ENCODE measurements at regions not wholly inside any gene's neighbourhood (a gene's known extent, or its start where the extent isn't known, plus 50 kb on each side); places are given as distances from the start of the nearest gene placed in this dataset.

GRCh38 chr1:56356376-56356990, 222.9 kb downstream of the PLPP3 start:
- no peak for DNase-seq (ENCODE audit: low read depth in 2 of 2)

DNA sequence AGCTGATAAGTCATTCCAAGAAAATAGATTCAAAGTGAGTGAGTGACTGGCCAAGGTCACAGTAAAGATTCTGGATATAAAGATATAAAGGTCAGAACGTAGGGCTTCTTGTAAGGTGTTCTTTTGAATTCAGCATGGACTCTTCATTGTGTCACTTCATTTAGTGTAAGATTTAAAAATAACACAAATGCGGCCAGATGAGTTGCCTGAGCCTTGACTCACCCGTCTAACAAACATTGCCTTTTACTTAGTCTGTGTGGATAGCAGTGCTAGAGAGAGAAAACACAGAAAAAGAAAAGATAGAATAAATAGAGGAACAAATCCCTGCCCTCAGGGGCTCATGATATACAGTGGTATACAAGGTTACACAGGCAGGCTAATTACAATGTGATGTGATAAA, 223.4 kb downstream of the PLPP3 start:
- no peak for DNase-seq (ENCODE audit: low read depth in 2 of 2)

DNA sequence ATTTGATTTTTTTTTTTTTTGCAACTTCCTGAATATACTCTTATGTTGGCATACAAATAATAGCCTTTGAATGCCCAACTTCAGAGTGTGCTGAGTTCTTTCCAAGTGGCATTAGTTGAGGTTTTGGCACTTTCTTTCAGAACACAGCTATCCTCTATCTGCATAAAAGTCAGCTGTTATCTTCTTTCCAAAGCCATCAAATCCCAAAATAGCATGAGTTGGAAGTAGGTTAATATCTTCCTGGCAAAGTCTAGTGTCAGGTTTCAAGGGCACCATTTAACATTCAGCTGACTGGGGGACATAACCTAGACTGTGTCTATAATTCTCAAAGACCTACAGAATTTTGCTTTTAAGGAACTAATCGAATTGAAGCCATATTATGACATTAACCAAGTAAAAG, 223.9 kb downstream of the PLPP3 start:
- DNase-seq (ENCODE audit: low read depth in 2 of 2) = no peak

- DNase-seq (ENCODE audit: low read depth in 2 of 2) = no peak
These were observed 233.5 kb downstream of the PLPP3 start for GRCh38 chr1:56345831-56346230.

GRCh38 chr1:56340977-56341376, 238.4 kb downstream of the PLPP3 start:
- no peak for DNase-seq (ENCODE audit: low read depth in 2 of 2)

DNA sequence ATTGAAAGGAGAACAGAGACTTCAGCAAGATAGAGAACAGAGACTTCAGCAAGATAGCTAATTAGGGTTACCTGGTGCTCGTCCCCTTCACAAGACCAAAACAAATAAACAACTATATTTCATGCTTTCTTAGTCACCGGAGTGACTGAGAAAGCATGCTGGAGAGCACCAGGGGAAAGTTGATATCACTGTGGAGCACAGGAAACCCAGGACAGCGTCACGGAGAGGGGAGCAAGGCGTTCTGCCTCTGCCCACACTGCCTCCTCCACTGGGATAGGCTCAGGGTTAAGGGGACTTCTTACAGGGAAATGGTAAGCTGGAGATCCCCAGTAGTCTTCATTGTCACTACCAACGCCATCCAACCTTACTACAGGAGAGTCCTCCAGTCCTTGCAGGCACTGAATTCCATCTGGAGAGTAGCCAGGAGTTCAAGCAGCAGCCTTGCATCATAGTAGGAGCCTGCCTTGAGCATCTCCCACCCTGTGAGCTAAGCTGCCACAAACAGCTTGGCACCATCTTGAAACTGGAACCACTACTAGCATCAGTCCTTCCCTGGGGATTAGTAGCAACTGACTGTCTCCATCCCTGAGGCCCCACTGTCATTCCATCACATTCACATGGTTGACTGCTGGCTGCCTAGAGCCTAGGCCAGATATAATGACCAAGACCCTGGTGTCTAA, 239.4 kb downstream of the PLPP3 start:
- DNase-seq (ENCODE audit: low read depth in 2 of 2) = no peak

GRCh38 chr1:56339093-56339492, 240.3 kb downstream of the PLPP3 start:
- no peak for DNase-seq (ENCODE audit: low read depth in 2 of 2)

- DNase-seq (ENCODE audit: low read depth in 2 of 2) = no peak
These were observed 242.4 kb downstream of the PLPP3 start for GRCh38 chr1:56336982-56337381.

GRCh38 chr1:56335394-56335793, 244.0 kb downstream of the PLPP3 start:
- DNase-seq (ENCODE audit: low read depth in 2 of 2) = no peak

GRCh38 chr1:56334047-56334446, 245.3 kb downstream of the PLPP3 start:
- DNase-seq (ENCODE audit: low read depth in 2 of 2) = no peak

- DNase-seq (ENCODE audit: low read depth in 2 of 2) = no peak
These were observed 245.9 kb downstream of the PLPP3 start for GRCh38 chr1:56333461-56333860.

GRCh38 chr1:56331892-56332567, 247.3 kb downstream of the PLPP3 start:
- no peak for DNase-seq (ENCODE audit: low read depth in 2 of 2)

GRCh38 chr1:56331207-56331891, 248.0 kb downstream of the PLPP3 start:
- no peak for DNase-seq (ENCODE audit: low read depth in 2 of 2)

GRCh38 chr1:56330391-56331026, 248.9 kb downstream of the PLPP3 start:
- no peak for DNase-seq (ENCODE audit: low read depth in 2 of 2)

- DNase-seq (ENCODE audit: low read depth in 2 of 2) = no peak
These were observed 249.4 kb downstream of the PLPP3 start for GRCh38 chr1:56329970-56330369.

DNA sequence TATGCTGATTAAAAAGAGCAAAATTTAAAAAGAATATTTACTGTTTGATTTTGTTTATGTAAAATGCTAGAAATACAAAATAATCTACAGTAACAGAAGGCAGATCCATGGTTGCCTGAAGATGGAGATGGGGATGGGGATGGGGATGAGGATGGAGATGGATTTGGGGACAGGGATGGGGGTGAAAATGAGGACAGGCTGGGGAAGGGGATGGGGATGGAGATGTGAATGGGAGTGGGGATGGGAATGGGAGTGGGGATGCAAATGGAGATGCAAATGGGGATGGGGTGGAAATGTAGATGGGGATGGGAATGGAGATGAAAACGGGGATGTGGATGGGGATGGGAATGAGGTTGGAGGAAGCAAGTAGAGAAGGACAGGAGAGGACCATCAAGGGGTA, 252.2 kb downstream of the PLPP3 start:
- DNase-seq (ENCODE audit: low read depth in 2 of 2) = no peak

GRCh38 chr1:56326056-56326455, 253.3 kb downstream of the PLPP3 start:
- DNase-seq (ENCODE audit: low read depth in 2 of 2) = no peak

DNA sequence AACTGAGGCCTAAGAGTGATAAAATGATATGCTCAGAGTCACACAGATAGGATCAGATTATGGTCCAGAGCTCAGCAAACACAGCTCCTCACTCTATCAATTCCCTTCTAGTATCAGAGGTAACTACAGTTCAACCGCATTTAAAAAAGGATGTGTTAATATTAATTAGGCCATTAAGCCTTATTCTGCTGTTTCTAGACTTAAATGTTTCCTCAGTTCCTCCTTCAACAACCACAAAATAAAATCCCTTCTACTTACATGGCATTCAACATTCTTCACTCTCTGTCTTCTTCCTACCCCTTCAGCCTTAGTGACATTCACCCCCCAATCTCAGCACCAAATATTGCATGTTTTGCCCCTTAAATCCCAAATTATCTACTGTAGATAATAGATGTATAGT, 254.9 kb downstream of the PLPP3 start:
- DNase-seq (ENCODE audit: low read depth in 2 of 2) = no peak

- DNase-seq (ENCODE audit: low read depth in 2 of 2) = no peak
These were observed 257.2 kb downstream of the PLPP3 start for GRCh38 chr1:56322211-56322610.

- DNase-seq (ENCODE audit: low read depth in 2 of 2) = no peak
These were observed 258.2 kb downstream of the PLPP3 start for GRCh38 chr1:56321150-56321490.

DNA sequence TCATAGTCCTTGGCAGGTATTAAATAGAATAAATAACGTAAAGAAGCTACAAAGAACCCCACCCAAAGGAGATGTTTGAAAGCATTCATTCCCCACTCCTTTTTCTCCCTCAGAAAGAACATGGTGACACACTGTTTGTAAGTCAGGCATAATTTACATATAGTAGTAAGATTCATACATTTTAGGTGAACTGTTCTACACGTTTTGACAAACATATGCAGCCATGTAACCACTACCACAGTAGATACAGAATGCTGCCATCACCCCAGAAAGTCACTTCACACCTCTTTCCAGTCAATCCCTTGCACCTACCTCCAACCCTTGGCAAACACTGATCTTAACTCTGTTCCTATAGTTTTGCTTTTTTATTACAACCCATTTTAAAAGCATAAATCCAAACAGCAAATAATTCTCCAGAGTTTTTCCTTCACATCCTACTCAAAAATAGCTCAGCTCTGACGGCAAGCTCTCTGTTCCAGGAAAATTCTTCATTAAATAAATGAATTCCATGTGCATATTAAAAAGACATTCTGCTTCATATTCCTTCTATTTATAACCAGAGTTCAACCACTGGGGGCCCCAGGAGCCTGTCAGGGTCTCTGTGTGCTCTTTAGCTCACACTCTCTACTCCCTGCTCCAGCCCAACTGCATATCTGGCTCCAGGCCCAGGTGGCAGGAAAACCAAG, 258.8 kb downstream of the PLPP3 start:
- no peak for DNase-seq (ENCODE audit: low read depth in 2 of 2)

DNA sequence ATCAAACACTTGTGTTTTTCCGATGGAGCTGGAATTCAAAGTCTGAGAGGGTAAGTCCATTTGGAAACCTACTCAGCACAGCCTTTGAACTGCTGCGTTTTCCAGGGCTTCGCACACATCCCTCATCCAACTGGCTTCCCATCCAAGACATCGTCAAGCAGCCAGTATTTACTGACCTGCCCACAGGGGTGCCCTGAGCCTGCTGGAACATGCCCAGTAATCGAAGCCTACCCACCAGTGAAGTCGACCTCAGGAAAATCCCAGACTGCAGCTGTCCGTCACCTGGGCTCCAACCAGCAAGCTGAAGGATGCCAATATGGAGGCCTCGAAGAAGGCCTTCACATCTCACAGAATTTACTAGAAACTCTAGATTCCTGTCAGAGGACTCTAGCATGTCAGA, 261.6 kb downstream of the PLPP3 start:
- DNase-seq (ENCODE audit: low read depth in 2 of 2) = no peak
